GM12891 (cell line): ENCODE measurements at regions not wholly inside any gene's neighbourhood (a gene's known extent, or its start where the extent isn't known, plus 50 kb on each side); places are given as distances from the start of the nearest gene placed in this dataset.

Source experiments
- PAX5 ChIP-seq: IDR thresholded peaks from 2 replicates; pipeline ENCODE4 v1.6.1; 2011; ENCODE audit warnings: low read length, moderate library complexity, mild to moderate bottlenecking; ENCODE audit not compliant: insufficient read depth, severe bottlenecking
- POLR2A ChIP-seq: IDR thresholded peaks from 2 replicates; pipeline ENCODE4 v1.6.1; 2011; ENCODE audit warnings: low read depth, low read length, control low read depth
- POLR2AphosphoS5 ChIP-seq: IDR thresholded peaks from 2 replicates; pipeline ENCODE4 v1.6.1; 2011; ENCODE audit warnings: low read depth, low read length, control low read depth
- POU2F2 ChIP-seq: IDR thresholded peaks from 2 replicates; pipeline ENCODE4 v1.6.1; 2011; ENCODE audit warnings: low read depth, mild to moderate bottlenecking, control low read depth, low read length, moderate library complexity
- SPI1 ChIP-seq: IDR thresholded peaks from 2 replicates; pipeline ENCODE4 v1.6.1; 2011; ENCODE audit warnings: low read depth, low read length, control low read depth
- TAF1 ChIP-seq: IDR thresholded peaks from 2 replicates; pipeline ENCODE4 v1.6.1; 2011; ENCODE audit warnings: low read depth, low read length, control low read depth

DNA sequence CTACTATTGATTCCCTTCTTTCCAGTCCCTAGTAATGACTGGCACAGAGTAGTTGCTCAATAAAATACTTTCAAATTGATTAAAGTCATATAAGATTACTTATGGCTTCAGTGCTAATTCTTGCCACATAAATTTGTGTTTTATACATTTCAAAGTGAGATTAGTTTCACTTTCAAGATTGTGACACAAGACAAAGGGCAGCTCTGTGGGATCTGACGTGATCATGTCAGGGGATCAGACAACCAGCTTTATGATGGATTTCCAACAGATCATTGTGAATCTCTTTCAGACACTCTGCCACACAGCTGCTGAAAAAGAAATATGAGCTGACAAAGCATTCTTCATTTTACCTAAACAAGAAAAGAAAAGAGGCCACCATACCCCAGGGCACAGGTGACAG is 73.4 kb upstream of the POMP start:
- TF ChIP-seq POLR2A = no peak
- no peak for TF ChIP-seq POLR2AphosphoS5
- no peak for TF ChIP-seq PAX5
- no peak for TF ChIP-seq SPI1
- no peak for TF ChIP-seq POU2F2
- TF ChIP-seq TAF1 = no peak
